ENCODE measurements at regions not wholly inside any gene's neighbourhood (a gene's known extent, or its start where the extent isn't known, plus 50 kb on each side); places are given as distances from the start of the nearest gene placed in this dataset.

DNA sequence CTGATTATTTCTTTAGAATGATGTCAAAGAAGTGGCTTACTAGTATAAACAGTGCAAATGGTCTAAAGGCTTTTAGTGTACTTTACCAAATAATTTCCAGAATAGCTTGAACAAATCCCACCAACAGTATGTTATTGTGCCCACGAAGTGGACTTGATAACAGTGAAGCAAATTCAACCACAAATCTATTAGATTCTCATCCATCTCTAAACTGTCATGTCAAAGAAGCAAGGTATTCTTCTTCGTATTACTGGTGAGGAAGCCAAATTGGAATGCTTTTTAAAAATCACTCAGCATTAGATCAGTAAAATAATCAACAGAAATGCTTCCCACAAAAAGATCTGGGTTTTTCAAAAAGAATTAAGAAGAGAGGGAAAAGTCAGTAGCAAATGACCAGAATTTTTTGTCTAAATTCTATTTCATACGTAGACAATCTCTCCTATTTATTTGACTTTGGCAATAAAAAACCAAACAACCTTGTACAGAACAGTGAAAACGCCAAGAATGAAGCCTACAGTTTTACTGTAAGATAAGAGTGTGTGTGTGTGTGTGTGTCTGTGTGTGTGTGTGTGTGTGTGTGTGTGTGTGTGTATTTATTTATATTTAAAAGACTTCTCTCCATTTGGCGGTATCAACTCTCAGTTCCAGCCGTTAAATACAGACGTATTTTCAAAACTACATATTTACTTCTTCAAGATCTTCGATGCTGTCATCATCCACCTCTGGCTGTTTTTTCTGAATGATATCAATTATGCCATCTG is 114.6 kb downstream of the CYB561 start:
- TF ChIP-seq, protein P1, sequence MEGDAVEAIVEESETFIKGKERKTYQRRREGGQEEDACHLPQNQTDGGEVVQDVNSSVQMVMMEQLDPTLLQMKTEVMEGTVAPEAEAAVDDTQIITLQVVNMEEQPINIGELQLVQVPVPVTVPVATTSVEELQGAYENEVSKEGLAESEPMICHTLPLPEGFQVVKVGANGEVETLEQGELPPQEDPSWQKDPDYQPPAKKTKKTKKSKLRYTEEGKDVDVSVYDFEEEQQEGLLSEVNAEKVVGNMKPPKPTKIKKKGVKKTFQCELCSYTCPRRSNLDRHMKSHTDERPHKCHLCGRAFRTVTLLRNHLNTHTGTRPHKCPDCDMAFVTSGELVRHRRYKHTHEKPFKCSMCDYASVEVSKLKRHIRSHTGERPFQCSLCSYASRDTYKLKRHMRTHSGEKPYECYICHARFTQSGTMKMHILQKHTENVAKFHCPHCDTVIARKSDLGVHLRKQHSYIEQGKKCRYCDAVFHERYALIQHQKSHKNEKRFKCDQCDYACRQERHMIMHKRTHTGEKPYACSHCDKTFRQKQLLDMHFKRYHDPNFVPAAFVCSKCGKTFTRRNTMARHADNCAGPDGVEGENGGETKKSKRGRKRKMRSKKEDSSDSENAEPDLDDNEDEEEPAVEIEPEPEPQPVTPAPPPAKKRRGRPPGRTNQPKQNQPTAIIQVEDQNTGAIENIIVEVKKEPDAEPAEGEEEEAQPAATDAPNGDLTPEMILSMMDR (IDR thresholded peaks at IDR 0.05; ENCODE audit: low read depth, low read length, poor library complexity, severe bottlenecking): no peak
- TF ChIP-seq EZH2phosphoT487 (IDR thresholded peaks at IDR 0.05; ENCODE audit: borderline replicate concordance, low read length): no peak
- Histone ChIP-seq H3K27ac (ENCODE audit: low read depth, low read length) (no peak overlapping the region), H3K9me3 (ENCODE audit: control insufficient read depth, insufficient read depth, low read length) (no peaks in the 10 kb centered on the region), H3F3A (ENCODE audit: control insufficient read depth, insufficient read depth) (no peaks in the 10 kb centered on the region), H3K4me3 (ENCODE audit: low read length) (no peak overlapping the region), H3K79me2 (ENCODE audit: control insufficient read depth, low read length) (no peaks in the 10 kb centered on the region), H4K20me1 (ENCODE audit: control insufficient read depth, insufficient read depth, low read depth, low read length) (no peaks in the 10 kb centered on the region), H3K9me2 (replicated peaks; ENCODE audit: control insufficient read depth, low read length) (no peaks in the 10 kb centered on the region), H3K27me3 (ENCODE audit: control insufficient read depth, low read length) (no peaks in the 10 kb centered on the region), H3K4me1 (ENCODE audit: control insufficient read depth, low read length) (no peaks in the 10 kb centered on the region), H3K36me3 (ENCODE audit: control insufficient read depth, low read length) (no peaks in the 10 kb centered on the region), H3K4me2 (ENCODE audit: low read length) (no peak overlapping the region)

DNA sequence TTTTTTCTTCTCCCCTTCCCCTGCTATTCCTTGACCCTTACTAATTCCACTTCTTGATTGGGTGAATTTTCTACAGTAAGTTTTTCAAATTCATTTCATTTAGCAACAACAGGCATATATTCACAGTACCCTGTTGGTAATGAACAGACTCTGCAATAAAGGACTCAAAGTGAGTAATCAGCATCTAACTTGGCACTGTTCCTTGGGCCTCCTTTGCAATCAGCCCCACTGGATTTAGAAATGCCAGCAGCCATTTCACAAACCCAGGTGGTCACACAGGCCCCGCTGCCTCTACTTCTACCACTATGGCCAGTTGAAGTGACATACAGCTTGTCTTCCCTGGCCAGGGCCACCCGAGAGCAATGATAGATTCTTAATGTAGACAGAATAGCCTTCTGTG is 113.8 kb downstream of the CYB561 start:
- H3K79me2 ChIP-seq (ENCODE audit: control insufficient read depth, low read length): no peaks in the 10 kb centered on the region
- H3K4me1 ChIP-seq (ENCODE audit: control insufficient read depth, low read length): no peaks in the 10 kb centered on the region
- H3K36me3 ChIP-seq (ENCODE audit: control insufficient read depth, low read length): no peaks in the 10 kb centered on the region
- no peak for TF ChIP-seq EZH2phosphoT487 (IDR thresholded peaks at IDR 0.05; ENCODE audit: borderline replicate concordance, low read length)
- TF ChIP-seq, protein P1 (IDR thresholded peaks at IDR 0.05; ENCODE audit: low read depth, low read length, poor library complexity, severe bottlenecking): no peak
- no peaks in the 10 kb centered on the region for H3K9me3 ChIP-seq (ENCODE audit: control insufficient read depth, insufficient read depth, low read length)
- no peaks in the 10 kb centered on the region for H4K20me1 ChIP-seq (ENCODE audit: control insufficient read depth, insufficient read depth, low read depth, low read length)
- H3K27ac ChIP-seq (ENCODE audit: low read depth, low read length): no peak overlapping the region
- no peak overlapping the region for H3K4me3 ChIP-seq (ENCODE audit: low read length)
- H3F3A ChIP-seq (ENCODE audit: control insufficient read depth, insufficient read depth): no peaks in the 10 kb centered on the region
- no peak overlapping the region for H3K4me2 ChIP-seq (ENCODE audit: low read length)
- no peaks in the 10 kb centered on the region for H3K27me3 ChIP-seq (ENCODE audit: control insufficient read depth, low read length)
- no peaks in the 10 kb centered on the region for H3K9me2 ChIP-seq (replicated peaks; ENCODE audit: control insufficient read depth, low read length)

DNA sequence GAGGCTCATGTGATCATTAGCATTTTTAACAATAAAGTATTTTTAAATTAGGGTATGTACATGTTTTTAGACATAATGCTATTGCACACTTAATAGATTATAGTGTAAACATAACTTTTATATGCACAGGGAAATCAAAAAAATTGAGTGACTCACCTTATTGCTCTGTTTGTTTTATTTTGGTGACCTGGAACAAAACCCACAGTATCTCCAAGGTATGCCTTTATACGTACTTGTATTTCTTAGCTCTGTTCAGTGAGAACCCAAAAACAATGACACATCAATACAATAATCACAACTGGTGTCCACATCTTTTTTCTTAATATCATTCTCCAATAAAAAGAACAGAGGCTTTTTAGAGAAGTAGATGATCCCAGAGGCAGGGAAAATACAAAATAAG is 112.2 kb downstream of the CYB561 start:
- TF ChIP-seq, protein P1 (IDR thresholded peaks at IDR 0.05; ENCODE audit: low read depth, low read length, poor library complexity, severe bottlenecking): no peak
- no peak for TF ChIP-seq EZH2phosphoT487 (IDR thresholded peaks at IDR 0.05; ENCODE audit: borderline replicate concordance, low read length)
- H3K4me1 ChIP-seq (ENCODE audit: control insufficient read depth, low read length): no peaks in the 10 kb centered on the region

More for the DNA sequence above, 112.2 kb downstream of the CYB561 start:
- H3K27ac ChIP-seq (ENCODE audit: low read depth, low read length): no peak overlapping the region
- no peaks in the 10 kb centered on the region for H3K79me2 ChIP-seq (ENCODE audit: control insufficient read depth, low read length)
- no peaks in the 10 kb centered on the region for H3F3A ChIP-seq (ENCODE audit: control insufficient read depth, insufficient read depth)
- H3K36me3 ChIP-seq (ENCODE audit: control insufficient read depth, low read length): no peaks in the 10 kb centered on the region
- H3K4me2 ChIP-seq (ENCODE audit: low read length): no peak overlapping the region
- no peak overlapping the region for H3K4me3 ChIP-seq (ENCODE audit: low read length)
- no peaks in the 10 kb centered on the region for H3K9me3 ChIP-seq (ENCODE audit: control insufficient read depth, insufficient read depth, low read length)
- H3K27me3 ChIP-seq (ENCODE audit: control insufficient read depth, low read length): peaks cover 2% of the 10 kb centered on the region; the same call in 1 of the 2 replicates
- no peaks in the 10 kb centered on the region for H3K9me2 ChIP-seq (replicated peaks; ENCODE audit: control insufficient read depth, low read length)
- H4K20me1 ChIP-seq (ENCODE audit: control insufficient read depth, insufficient read depth, low read depth, low read length): no peaks in the 10 kb centered on the region
